ENCODE measurements at regions not wholly inside any gene's neighbourhood (a gene's known extent, or its start where the extent isn't known, plus 50 kb on each side); places are given as distances from the start of the nearest gene placed in this dataset.

DNA sequence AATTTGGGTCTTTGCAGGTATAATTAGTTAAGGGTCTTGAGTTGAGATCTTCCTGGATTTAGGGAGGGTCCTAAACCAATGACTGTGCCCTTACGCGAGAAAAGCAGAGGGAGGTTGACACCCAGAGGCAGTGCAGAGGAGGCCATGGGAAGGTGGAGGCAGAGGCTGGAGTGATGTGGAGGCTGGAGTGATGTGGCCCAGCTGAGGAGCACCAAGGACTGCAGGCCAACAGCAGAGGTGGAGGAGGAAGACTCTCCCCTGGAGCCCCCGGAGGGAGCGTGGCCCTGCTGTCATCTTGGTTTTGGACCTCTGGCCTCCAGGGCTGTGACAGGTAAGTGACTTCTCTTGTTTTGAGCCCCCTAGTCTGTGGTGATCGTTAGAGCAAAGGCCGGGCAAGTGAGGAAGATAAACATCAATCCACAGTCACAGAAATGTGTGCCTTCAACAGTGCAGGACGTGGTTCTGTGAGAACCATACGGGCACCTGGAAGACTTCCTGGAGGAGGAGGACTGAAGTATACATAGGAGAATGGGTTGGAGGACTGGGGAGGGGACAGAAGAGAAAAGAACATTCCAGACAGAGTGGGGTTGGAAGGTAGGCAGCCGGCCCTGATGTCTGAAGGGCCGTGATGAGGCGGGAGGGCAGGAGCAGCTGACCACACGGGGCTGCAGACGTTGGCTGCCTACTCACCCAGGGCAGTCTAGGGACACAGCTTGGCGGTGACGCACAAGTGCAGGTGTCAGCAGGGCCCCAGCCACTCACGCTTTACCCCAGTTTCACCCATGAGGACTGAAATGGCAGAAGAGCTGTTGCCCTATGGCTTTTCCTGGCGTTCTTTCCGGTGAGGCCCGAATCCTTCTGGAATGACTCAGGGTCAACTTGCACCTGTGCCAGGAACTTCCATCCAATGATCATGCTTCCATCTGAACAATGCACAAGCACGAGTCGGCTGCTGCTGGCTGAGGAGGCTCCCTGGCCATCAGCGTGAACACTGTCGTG is 270.2 kb downstream of the CTTN start:
- no peak for DNase-seq (ENCODE audit: low read depth in 4 of 4, low spot score in 3 of 4)

DNA sequence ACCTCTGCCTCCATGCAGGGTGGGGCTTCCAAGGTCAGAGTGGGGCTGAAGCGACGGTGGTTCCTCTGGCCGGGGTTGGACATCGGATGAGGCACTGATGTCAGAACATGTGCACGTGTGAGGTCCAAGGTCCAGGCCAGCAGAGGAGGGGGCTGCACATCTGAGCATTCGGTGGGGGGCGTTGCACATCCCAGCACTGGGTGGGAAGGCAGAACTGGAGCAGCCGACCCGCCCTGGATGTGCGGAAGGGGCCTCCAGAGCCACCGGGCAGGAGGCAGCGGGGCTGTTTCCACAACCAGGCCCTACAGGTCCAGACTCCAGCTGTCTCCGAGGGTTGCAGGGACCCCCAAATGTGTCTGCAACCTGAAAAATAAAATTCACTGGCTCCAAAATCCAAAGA is 271.0 kb downstream of the CTTN start:
- no peak for DNase-seq (ENCODE audit: low read depth in 4 of 4, low spot score in 3 of 4)

DNA sequence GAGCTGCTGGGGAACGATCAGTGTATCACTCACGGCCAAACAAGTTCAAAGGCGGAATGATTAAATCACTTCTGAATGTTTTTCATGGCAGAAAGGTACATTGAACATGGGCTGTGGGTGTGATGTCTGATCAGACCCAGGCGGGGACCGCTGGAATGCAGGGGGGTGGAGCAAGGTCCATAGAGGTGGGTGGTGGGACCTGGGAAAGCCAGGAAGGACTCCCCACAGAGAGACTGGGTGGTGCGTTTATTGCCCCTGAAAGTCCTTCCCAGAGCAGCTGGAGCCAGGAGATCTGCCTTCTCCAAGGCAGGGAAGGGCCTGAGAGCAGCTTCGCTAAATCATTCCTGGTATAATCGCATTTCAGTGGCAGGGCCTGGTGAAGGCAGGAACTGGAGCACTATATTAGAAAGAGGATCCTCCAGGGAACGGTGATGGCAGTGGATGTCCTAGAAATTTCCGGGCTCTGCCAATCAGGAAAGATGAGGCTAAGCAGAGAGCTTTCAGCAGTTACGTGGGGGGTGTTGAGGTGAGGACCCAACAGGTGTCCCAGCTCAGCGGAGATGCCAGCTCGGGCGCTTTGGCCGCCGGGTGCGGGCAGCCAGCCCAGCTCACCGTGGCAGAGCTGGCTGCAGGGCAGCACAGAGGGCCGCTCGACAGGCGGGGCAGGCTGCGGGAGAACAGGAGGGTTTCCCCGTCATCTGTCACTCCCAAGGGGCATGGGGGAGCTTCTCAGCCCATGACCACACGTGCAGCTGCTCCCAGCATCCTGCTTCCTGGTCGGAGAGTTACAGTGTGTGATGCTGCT is 271.7 kb downstream of the CTTN start:
- no peak for DNase-seq (ENCODE audit: low read depth in 4 of 4, low spot score in 3 of 4)

GRCh38 chr11:70670676-70671034 is 272.3 kb downstream of the CTTN start:
- no peak for DNase-seq (ENCODE audit: low read depth in 4 of 4, low spot score in 3 of 4)

- no peak for DNase-seq (ENCODE audit: low read depth in 4 of 4, low spot score in 3 of 4)
Observed at GRCh38 chr11:70671083-70671482, 272.8 kb downstream of the CTTN start.

DNA sequence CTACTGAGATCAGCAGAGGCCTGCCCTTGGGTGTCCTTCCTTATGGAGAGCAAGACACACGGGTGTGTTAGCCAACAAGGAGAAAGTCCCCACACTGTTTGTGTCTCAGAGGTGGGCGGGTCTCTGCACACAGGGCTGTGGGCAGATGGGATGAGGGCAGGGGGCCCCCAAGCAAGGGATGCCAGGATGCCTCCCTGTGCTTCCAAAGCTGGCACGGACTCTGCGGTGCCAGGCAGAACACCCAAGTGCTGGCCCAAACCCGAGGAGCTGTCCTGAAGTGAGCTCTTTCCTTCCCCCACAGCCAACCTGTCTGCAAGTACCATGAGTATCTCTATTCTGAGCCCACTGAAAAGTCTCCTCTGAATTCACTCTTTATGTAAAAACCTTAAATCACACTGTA is 273.3 kb downstream of the CTTN start:
- DNase-seq (ENCODE audit: low read depth in 4 of 4, low spot score in 3 of 4) = no peak

GRCh38 chr11:70672991-70673653 is 274.8 kb downstream of the CTTN start:
- DNase-seq (ENCODE audit: low read depth in 4 of 4, low spot score in 3 of 4) = no peak

DNA sequence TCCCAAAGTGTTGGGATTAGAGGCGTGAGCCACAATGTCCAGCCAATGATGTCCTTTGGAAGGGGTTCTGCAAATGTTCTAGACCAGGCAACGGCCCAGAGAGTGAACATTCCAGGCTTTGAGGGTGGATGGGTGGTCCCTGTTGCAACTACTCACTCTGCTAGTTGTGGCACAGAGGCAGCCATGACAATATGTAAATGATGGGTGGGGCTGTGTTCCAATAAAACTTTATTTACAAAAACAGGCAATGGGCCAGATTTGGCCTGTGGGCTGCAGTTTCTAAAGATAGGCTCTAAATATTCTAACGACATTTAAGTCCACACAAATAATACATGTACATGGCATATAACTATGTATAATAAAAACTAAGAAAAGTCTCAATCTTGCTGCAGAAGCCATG is 276.3 kb downstream of the CTTN start:
- no peak for DNase-seq (ENCODE audit: low read depth in 4 of 4, low spot score in 3 of 4)

- no peak for DNase-seq (ENCODE audit: low read depth in 4 of 4, low spot score in 3 of 4)
Observed at GRCh38 chr11:70675697-70676374, 277.5 kb downstream of the CTTN start.

GRCh38 chr11:70677232-70677916 is 279.0 kb downstream of the CTTN start:
- no peak for DNase-seq (ENCODE audit: low read depth in 4 of 4, low spot score in 3 of 4)

GRCh38 chr11:70678931-70679900 is 280.9 kb downstream of the CTTN start:
- no peak for DNase-seq (ENCODE audit: low read depth in 4 of 4, low spot score in 3 of 4)

GRCh38 chr11:70680781-70681281 is 282.5 kb downstream of the CTTN start:
- DNase-seq (ENCODE audit: low read depth in 4 of 4, low spot score in 3 of 4) = no peak

- no peak for DNase-seq (ENCODE audit: low read depth in 4 of 4, low spot score in 3 of 4)
Observed at GRCh38 chr11:70682056-70682455, 283.7 kb downstream of the CTTN start.

DNA sequence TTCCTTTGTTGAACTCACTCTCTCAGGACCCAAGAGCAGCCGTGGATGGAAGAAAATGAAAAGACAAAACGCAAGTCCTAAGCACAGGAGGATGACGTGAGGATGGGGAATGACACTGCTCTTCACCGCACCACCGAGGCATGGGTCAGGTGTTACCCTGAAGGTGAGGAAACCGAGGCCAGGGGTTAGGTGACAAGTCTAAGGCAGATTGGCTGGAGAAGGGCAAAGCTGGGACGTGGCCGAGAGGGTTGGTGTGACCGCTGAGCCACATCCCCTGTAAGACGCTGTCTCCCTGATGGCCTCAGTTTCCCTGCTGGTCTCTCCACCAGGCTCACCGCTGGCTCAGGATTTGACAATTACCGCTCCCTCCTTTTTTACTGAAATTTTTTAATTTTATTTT is 284.4 kb downstream of the CTTN start:
- DNase-seq (ENCODE audit: low read depth in 4 of 4, low spot score in 3 of 4) = no peak

DNA sequence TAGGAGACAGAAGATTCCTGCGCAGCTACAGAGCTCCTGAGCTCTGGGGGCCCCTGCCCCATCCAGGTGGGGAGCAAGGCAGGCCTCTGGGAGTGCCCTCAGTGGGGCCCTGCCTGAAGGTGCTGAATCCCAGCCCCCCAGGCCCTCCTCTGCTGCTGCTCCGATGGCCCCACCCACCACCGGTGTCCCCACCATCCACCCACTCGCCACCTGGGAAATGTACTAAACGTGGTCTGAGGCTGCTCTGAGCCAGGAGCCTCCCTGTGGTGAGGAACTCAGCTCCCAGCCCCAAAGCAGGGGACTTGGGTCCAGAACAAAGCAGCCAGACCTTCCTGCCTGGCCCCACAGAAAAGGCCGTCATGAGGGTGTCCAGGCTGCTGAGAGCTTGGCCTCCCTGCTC is 289.4 kb downstream of the CTTN start:
- DNase-seq (ENCODE audit: low read depth in 4 of 4, low spot score in 3 of 4) = no peak

GRCh38 chr11:70688142-70688541 is 289.8 kb downstream of the CTTN start:
- DNase-seq (ENCODE audit: low read depth in 4 of 4, low spot score in 3 of 4) = no peak

GRCh38 chr11:70689764-70690163 is 291.4 kb downstream of the CTTN start:
- DNase-seq (ENCODE audit: low read depth in 4 of 4, low spot score in 3 of 4) = no peak

GRCh38 chr11:70692131-70692530 is 293.8 kb downstream of the CTTN start:
- DNase-seq (ENCODE audit: low read depth in 4 of 4, low spot score in 3 of 4) = no peak

DNA sequence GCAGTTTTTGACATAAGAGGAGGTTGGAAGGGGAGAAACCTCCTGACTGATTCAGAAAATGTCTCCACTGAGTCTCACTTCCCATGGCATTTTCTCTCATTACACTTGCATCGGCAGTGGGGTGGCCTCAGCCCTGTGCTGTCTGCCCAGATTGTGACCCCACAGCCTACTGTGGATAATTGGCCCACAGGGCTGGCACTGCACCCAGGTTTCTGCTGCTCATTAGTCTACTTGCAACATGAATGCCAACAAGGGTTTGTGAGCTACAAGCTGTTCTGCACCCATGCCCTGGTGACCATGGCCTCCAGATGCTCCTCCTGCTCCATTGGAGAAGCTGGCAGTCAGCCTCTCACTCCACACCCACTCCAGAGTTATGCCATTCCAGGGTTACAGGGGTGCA is 296.0 kb downstream of the CTTN start:
- no peak for DNase-seq (ENCODE audit: low read depth in 4 of 4, low spot score in 3 of 4)

Data from left renal pelvis (tissue), 4 donors.